GM19438 (cell line): ENCODE measurements at regions not wholly inside any gene's neighbourhood (a gene's known extent, or its start where the extent isn't known, plus 50 kb on each side); places are given as distances from the start of the nearest gene placed in this dataset.
A peak's percentile ranks its signal among the peaks of the same experiment; 100 is the strongest.
"Not testable (repeated sequence)": the region's sequence is repeated elsewhere in the genome, so short reads cannot be mapped to it uniquely, and the experiment has no call there.

ENCODE experiments used
- ATAC-seq: cut with Tn5 transposase; IDR thresholded peaks from one replicate; pipeline ENCODE4 v1.9.1; 2021; ENCODE audit warnings: low read depth; ENCODE audit not compliant: unreplicated experiment

DNA sequence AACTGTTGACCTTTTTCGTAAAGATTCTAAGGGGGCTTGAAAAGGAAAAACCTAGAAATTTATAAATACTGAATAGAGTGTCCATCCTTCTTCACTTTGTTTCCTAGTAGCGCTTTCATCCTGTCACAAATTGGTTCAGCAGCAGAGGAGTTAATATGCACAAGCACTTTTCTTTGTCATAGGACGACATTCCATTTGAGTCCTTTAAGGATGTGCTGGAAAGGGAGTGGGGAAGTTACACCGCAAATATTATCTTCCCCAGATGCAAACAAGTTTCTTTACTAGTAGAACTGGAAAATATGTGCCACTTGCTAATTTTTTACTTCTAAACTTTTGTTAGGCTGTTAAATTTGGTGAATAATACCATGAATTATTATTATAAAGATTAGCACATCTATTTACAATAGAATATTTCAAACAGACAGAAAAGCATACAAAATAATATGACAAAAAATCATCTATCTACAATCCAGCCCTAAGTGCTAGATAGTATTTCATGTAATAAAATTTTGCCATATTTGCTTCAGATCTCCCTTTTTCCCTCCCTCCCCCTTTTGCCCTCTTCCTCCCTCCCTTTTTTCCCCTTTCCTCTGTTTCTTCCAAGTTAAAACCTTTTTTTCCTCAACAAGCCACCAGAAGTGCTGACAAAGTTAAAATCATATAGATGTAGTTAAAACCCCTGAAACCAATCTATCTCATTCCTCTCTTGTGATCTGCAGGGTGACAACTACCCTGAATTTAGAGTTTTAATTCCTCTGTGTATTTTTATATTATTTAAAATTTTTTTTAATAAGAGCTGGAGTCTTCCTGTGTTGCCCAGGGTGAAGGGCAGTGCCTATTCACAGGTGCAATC lies 50.5 kb upstream of the MAP4K3 start:
- no peak for ATAC-seq

DNA sequence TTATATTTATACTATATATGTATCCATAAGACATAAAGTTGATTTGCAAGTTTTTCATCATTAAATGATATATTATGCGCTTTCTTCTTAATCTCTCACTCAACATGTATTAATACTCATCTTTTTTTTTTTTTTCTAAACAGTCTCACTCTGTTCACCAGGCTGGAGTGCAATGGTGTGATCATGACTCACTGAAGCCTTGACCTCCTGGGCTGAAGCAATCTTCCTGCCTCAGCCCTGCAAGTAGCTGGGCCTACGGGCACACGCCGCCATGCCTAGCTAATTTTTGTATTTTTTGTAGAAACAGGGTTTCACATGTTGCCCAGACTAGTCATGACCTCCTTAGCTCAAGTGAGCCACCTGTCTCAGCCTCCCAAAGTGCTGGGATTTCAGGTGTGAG lies 51.4 kb upstream of the MAP4K3 start:
- ATAC-seq = no peak

DNA sequence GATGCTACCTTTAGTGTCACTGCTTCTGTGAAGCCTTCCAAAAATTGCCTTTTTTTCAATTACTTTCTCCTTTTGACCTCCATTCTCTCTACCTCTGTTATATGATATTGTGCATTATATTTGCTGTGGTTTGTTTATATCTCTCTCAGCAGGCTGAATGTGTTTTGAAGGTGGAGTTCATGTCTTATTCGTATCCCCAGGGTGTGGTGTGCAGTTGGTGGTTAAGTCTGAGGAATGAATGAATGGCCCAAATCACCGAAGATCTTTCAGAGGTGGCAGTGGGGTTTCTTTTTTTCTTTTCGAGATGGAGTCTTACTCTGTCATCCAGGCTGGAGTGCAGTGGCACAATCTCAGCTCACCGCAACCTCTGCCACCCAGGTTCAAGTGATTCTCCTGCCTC lies 53.5 kb upstream of the MAP4K3 start:
- ATAC-seq = no peak

DNA sequence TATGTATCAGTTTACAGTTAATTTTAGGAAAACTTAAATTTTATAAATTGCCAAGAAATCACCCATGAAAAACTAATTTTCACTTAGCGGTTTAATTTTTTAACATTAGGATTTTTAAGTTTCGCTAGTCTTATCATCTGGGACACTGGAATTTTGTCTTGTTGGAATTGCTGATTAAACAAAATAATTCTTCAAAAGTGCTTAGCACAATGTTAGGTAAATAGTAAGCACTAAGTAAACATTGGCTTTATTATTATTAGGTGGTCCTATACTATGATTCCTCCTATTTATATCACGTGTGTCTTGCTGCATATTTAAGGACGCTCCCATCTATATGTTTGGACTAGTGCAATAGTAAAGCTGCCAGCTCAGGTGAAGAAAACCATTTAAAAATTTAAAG lies 54.6 kb upstream of the MAP4K3 start:
- peak; percentile 18 for ATAC-seq

DNA sequence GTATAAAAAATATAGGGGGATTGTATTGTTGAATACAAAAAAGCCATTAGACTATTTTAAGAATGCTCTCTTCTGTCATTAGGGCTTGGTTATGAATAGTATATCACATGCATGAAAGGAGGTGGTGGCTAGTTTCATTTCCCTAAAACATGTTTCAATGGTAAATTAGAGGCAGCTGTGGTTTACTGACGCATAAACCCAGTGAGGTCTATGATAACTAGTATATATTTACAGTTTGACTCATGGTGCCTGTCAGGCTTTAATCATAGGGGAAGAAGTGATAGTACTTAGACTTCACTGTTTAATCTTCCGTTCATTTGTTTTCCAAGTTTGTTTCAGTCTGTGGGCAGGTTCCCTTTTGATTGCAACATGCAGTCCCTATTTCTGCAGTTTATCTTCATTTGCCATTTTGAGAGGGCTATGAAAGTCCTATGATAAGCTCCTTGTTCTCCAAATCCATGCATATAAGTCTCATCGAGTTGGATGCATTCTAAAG lies 55.1 kb upstream of the MAP4K3 start:
- ATAC-seq = peak; percentile 97

DNA sequence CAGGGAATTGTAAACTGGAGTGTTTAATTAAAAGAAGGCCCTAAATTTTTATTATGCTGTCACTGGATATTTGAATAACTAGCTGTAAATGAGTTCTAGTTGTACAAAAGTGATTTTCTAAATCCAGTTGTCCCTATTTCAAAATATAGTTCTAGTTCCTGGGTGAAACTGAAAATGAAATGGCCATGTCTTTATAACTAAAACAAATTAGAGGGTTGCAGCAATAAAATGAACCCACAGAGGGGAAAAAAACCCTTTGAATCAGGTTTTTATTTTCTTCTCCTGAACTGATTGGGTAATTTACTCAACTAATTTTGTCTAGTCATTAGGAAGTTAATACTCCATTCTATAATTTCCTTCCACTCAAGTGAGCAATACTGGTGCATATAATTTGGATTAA lies 55.6 kb upstream of the MAP4K3 start:
- ATAC-seq = no peak

DNA sequence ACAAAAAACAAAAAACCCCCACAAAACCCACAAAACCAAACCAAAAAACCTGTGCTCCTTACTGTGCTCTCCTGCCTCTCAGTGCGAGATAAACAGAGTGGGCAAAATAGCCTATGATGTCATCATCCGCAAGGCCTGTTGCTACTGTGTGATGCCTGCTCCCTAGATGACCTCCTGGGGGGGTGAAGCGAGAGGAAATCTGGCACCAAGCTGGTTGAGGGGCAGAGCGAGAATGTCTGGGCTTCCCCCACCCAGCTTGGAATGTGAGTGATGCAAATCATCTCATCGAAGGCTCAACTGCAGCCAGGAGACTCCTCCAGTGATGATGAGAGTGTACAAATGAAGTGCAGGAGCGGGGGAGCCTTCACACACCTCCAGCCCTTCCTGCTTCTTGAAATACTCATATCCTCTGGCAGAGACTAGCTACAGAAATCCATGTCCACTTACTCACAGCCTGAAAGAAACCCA lies 57.7 kb upstream of the MAP4K3 start:
- peak; percentile 38 for ATAC-seq

DNA sequence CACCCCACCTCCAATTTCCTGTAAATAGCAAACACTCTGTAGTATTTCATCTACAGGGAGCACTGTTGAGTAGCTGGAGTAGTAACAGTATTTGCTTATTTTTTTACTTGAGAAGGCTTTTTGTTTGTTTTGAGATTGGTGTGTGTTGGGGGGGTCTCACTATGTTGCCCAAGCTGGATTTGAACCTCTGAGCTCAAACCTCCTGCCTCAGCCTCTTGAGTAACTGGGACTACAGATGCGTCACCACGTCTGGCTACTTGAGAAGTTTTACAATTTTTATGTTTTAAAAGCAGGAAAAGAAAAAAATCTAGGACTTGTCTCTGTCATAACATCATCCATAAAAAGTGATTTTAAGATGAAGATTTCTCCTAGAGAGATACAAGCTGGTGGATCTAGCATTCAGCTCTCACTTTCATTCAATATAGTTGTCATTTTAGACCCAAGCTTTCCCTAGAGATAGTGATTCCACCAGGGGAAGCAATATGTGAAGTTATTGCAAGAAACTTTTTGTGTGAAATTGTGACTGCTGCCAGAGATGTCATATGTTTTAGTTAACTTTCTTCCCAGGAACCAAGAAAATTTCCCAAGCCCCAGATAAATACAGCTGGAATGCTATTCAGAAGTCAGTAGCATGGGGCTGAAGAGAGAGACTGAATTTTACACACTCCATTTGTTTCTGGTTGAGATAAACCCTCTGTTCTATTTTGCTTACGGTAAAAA lies 60.2 kb upstream of the MAP4K3 start:
- no peak for ATAC-seq

DNA sequence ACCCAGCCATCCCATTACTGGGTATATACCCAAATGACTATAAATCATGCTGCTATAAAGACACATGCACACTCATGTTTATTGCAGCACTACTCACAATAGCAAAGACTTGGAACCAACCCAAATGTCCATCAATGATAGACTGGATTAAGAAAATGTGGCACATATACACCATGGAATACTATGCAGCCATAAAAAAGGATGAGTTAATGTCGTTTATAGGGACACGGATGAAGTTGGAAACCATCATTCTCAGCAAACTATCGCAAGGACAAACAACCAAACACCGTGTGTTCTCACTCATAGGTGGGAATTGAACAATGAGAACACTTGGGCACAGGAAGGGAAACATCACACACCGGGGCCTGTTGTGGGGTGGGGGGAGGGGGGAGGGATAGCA lies 61.1 kb upstream of the MAP4K3 start:
- ATAC-seq = not testable (repeated sequence)

DNA sequence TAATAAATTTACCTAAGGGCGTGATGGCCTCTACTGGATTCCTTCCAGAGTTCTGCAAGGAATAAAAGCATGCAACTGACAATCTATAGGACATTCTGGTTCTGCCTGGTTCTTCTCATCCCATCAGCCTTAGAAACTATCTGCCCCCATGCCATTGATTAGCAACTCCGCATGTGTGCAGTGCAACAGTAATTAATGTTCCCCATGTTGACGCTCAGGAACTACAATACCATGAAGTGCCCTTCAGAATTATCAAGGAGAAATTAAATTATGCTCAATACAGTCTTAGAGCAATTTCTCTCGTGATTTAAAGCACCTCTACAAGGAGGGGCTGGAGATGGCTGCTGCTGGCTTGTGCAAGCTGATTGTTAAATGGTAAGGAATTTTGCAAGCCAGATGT lies 61.7 kb upstream of the MAP4K3 start:
- ATAC-seq = no peak

DNA sequence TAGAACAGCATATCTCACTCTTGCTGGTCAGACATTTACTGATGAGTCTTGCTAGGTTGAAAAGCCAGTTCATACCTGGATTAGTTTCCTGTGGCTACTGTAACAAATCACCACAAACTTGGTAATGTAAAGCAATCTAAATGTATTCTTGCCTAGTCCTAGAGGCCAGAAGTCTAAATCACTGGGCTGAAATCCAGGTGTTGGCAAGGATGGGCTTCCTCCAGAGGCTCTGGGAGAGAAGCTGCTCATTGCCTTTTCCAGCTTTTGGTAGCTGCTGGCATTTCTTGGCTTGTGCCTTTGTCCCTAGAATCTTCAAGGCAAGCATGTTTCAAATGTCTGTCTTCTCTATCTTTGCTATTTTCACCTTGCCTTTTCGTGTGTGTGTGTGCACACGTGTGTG lies 62.3 kb upstream of the MAP4K3 start:
- no peak for ATAC-seq

DNA sequence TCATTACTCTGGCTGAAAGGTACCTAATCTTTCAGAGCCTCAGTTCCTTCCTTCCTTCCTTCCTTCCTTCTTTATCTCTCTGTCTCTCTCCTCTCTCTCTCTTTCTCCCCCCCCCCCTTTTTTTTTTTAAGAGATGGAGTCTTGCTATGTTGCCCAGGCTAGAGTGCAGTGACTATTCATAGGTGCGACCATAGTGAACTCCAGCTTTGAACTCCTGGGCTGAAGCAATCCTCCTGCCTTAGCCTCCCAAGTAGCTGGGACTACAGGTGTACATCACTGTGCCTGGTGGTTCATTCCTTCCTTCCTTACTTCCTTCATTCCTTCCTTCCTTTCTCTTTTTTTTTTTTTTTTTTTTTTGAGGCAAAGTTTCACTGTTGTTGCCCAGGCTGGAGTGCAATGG lies 64.3 kb upstream of the MAP4K3 start:
- ATAC-seq = no peak

DNA sequence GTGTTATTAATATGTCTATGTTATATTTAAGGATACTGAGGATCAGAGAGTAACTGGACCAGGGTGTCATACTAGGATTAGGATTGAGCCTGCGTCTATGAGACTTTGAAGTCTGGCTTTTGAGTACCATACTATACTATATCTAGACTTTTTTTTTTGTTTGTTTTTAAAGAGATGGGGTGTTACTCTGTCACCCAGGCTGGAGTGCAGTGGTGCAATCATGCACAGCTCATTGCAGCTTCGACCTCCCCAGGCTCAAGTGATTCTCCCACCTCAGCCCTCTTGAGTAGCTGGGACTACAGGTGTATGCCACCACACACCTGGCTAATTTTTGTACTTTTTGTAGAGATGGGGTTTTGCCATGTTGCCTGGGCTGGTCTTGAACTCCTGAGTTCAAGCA lies 66.2 kb upstream of the MAP4K3 start:
- no peak for ATAC-seq

DNA sequence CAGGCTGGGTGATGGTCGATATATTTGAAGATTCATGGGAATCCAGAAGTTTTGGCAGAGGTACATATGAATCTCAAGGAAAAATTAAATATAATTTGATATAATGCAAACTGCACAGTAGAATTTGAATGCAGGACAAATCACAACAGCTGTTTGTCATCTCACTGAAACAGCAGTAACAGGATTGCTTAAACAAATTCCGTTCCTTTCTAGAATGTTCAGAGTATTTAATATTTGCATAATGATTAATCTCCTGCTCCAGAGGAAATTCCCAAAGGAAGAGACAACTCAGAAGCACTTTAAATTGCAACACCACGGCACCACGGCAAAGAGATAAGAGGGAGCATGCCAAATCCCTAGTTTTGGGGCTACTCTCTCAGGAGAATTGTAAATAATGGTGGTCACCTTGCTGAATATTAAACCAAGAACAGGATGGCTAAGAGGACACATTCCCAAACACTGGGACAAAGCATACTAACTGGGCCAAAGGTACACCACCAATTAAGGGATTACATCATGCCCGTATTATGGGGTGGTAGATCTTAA lies 67.8 kb upstream of the MAP4K3 start:
- ATAC-seq = no peak

DNA sequence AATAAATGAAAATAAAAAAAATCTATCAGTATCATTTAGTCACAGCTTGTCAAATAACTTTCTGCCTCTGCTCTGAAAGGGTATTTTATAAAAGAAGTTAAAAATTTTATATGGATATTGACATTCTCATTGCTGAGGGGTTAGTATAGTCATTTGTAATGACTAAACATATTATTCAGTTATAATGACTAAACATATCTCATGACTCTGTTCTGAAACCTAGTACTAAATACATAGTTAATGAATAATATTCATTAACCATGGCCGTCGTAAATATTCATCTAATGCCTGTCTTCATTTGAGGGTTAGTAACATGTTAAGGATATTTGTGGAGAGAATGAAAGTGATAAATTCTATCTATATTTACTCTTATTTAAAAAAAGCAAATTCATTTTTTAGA lies 69.1 kb upstream of the MAP4K3 start:
- ATAC-seq = peak; percentile 37

DNA sequence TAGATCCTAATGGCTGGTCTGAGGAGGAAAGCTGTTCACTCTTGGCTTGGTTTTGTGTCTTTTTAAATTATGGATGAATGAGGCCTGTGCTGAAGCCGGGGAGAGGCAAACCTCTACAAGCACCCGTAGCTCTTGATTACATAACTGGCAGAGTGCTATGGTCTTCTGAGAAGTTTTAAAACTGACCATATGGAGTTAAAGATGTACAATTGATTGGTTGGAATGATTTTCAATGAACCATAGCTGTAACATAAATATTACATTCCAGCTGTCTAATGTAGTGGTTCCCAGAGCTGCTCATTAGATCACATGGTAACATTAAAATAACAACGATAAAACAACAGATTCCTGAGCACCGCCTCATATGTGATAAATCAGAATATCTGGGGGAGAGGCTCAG lies 71.1 kb upstream of the MAP4K3 start:
- no peak for ATAC-seq

DNA sequence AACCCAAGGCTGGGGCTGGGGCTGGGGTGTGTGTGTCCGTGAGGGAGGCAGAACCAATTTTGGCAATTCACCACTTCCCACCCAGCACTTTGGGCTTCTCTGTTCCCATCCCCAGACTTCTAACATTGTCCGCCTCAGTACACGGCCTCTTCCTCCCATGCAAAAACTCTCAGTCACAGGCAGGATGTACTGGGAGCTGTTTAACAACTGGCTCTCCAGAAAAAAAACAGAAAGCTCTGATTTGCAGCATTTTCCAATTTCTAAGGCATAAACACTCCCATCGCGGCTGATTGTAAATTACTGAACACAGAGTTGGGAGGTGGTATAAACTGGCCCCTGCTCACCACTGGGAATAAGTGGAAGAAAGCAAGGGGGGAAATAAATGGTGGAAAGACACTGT lies 73.1 kb upstream of the MAP4K3 start:
- ATAC-seq = no peak

DNA sequence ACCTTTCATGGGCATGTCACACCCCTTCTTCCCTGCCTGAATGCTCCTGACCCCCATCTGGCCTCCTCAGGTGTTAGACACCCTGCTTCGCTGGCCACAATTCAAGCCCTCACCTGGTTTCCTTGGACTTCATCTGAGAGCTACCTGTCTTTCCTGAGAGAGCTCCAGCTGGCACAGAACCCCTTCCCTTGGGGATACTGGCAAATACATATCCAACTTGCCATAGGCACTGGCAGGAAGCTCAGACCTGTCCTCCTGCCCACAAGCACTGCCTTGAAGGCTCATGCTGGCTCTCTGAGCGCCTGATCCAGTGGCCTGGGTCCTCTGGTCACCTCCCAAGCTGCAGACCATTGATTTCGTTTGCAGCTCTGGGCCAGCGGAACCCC lies 74.1 kb upstream of the MAP4K3 start:
- ATAC-seq = no peak

DNA sequence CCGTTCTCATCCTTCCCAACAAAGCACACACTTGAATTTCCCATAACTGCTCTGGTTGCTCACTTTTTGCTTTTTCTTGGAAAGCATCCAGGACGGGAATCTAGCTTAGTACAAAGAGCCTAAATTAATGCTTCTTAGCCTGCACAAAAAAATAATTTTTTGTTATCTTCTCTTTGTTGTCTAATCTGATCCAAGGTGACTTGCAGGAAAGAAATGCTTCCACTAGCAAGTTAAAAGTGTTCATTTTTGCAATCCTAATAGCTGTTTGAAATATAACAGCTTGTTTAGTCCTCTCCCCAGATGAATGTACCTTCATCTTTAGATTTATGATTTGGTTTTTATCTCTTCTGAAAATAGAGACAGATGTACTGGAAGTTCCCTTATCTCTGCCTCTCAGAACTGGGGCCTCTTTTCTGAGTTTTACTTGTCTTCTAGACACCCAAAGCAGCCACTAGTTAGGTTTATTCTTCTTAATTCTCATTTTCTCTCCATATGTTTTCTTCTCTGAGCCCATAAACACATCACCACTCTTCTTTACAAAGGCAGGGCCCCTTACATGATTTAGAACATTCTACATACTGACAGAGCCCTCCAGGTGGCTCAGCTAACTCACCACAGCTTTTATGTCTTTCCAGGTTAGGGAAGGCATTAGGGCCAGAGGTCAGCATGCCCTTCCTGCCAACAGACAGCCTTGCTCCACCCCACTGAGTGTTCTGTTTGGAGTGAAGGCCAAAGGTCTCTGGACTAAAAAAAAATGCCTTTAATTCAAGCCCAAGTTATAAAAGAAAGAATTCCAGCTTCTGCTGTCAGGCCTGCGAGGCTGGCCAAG lies 74.7 kb upstream of the MAP4K3 start:
- no peak for ATAC-seq

DNA sequence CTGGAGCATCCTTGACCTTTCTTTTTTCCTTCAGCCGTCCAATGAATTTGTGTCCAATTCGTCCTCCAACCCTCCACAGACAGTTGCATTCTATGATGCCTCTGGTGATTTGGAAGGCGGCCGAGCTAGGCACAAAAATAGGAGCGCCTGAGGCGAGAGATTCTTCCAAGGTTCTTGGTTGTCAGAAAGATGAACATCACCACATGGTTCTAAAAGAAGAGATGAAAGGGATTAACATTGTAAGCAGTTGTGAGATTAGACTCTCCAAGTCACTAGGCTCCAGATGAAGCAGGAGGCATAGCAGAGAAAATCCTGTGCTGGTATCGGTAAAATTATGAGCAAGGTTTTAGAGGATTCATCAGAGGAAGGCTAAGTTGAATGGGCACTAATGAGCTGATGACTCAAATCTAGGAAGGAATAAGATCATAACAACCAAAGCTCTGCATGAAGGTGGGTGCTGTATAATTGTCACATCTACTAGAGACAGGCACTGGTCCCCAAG lies 75.4 kb upstream of the MAP4K3 start:
- no peak for ATAC-seq

DNA sequence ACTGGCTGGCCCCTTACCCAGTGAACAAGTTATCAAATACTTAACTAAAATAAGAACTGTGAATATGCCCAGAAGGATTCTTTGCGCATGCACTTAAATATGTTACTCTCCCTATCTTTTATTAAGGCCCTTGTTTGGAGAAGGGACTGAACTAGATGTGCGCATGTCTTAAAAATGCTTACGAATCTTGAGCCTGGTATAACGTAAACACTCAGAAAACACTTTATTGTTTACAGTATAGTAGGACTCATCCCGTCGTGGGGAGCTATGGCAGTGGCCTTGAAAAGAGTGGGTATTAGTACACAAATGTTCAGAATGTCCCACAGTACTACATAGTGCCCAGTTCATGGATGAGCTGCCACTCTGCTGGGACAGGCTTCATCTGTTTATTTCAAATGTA lies 75.9 kb upstream of the MAP4K3 start:
- ATAC-seq = no peak
